Mesendoderm (in vitro differentiated cells): ENCODE measurements at regions not wholly inside any gene's neighbourhood (a gene's known extent, or its start where the extent isn't known, plus 50 kb on each side); places are given as distances from the start of the nearest gene placed in this dataset.

Experiments used
- DNase-seq: peaks from one replicate; pipeline ENCODE4 v3.0.0; 2013
- H2AK5ac ChIP-seq: 2 replicates; pipeline ENCODE4 v1.6.1; 2013; ENCODE audit warnings: low read length, inconsistent platforms
- H2BK120ac ChIP-seq: 2 replicates; pipeline ENCODE4 v1.6.1; 2013; ENCODE audit warnings: low read depth, mild to moderate bottlenecking, low read length, moderate library complexity, mixed read lengths
- H2BK15ac ChIP-seq: replicated peaks from 2 replicates; pipeline ENCODE4 v1.6.1; 2013; ENCODE audit warnings: low read depth, mild to moderate bottlenecking, moderate library complexity
- H2BK5ac ChIP-seq: 2 replicates; pipeline ENCODE4 v1.6.1; 2013; ENCODE audit warnings: low read length, inconsistent platforms
- H3K18ac ChIP-seq: 2 replicates; pipeline ENCODE4 v1.6.1; 2013; ENCODE audit warnings: mild to moderate bottlenecking, low read length, mixed read lengths
- H3K23ac ChIP-seq: one replicate; pipeline ENCODE4 v1.6.1; 2013; ENCODE audit warnings: low read length
- H3K27ac ChIP-seq: 2 replicates; pipeline ENCODE4 v1.5.1; 2013; ENCODE audit warnings: low read depth, mild to moderate bottlenecking, inconsistent platforms, low read length, moderate library complexity
- H3K27me3 ChIP-seq: 2 replicates; pipeline ENCODE4 v1.6.1; 2013; ENCODE audit warnings: low read length, control low read depth, mild to moderate bottlenecking, inconsistent platforms; ENCODE audit not compliant: insufficient read depth, poor library complexity
- H3K36me3 ChIP-seq: 2 replicates; pipeline ENCODE4 v1.6.1; 2013; ENCODE audit warnings: low read length, inconsistent platforms; ENCODE audit not compliant: control insufficient read depth, insufficient read depth
- H3K4ac ChIP-seq: one replicate; pipeline ENCODE4 v1.6.1; 2013; ENCODE audit warnings: low read depth, mild to moderate bottlenecking, low read length, moderate library complexity
- H3K4me1 ChIP-seq: 2 replicates; pipeline ENCODE4 v1.6.1; 2013; ENCODE audit warnings: low read depth, low read length, inconsistent platforms; ENCODE audit not compliant: control insufficient read depth
- H3K4me2 ChIP-seq: 2 replicates; pipeline ENCODE4 v1.6.1; 2013; ENCODE audit warnings: low read length
- H3K4me3 ChIP-seq: 2 replicates; pipeline ENCODE4 v1.5.1; 2013; ENCODE audit warnings: mild to moderate bottlenecking, low read length
- H3K56ac ChIP-seq: one replicate; pipeline ENCODE4 v1.6.1; 2013; ENCODE audit warnings: low read length
- H3K79me1 ChIP-seq: 2 replicates; pipeline ENCODE4 v1.6.1; 2013; ENCODE audit warnings: low read length, inconsistent platforms
- H3K79me2 ChIP-seq: 2 replicates; pipeline ENCODE4 v1.6.1; 2013; ENCODE audit warnings: mild to moderate bottlenecking, low read length; ENCODE audit not compliant: control insufficient read depth, insufficient read depth
- H3K9ac ChIP-seq: 2 replicates; pipeline ENCODE4 v1.6.1; 2013; ENCODE audit warnings: low read length, inconsistent platforms
- H4K5ac ChIP-seq: one replicate; pipeline ENCODE4 v1.6.1; 2013; ENCODE audit warnings: low read length
- H4K8ac ChIP-seq: one replicate; pipeline ENCODE4 v1.6.1; 2013; ENCODE audit warnings: low read depth, mild to moderate bottlenecking, control low read depth, low read length, moderate library complexity
- WGBS: extraction: QIAGEN DNeasy Blood & Tissue Kit; methylation state at CpG from one replicate; pipeline ENCODE4 v1.1.7; 2013; ENCODE audit warnings: low lambda C conversion rate, missing lambda C conversion rate; ENCODE audit not compliant: insufficient coverage; ENCODE audit errors: extremely low coverage; 5-methylcytosine and 5-hydroxymethylcytosine counted together

- H3K4ac ChIP-seq: no peak overlapping the region
- no CpG with 5 or more reads among the region's 3 CpGs for WGBS
- DNase-seq: no peak
Measured at GRCh38 chr9:78463750-78464149, 166.8 kb downstream of the PSAT1 start.

GRCh38 chr9:78468231-78468630 lies 171.3 kb downstream of the PSAT1 start:
- Histone ChIP-seq H3K56ac (no peak overlapping the region), H2BK15ac (no peak overlapping the region), H3K18ac (no peak overlapping the region), H3K4ac (no peak overlapping the region), H4K8ac (no peak overlapping the region), H3K4me2 (no peak overlapping the region), H3K4me1 (peaks cover 4% of the 10 kb centered on the region), H3K23ac (no peak overlapping the region), H3K36me3 (no peaks in the 10 kb centered on the region), H3K79me1 (no peaks in the 10 kb centered on the region), H3K79me2 (no peaks in the 10 kb centered on the region), H3K4me3 (no peak overlapping the region), H3K27me3 (no peaks in the 10 kb centered on the region), H3K9ac (no peak overlapping the region), H2BK120ac (no peak overlapping the region), H2BK5ac (no peak overlapping the region), H3K27ac (no peak overlapping the region), H4K5ac (no peak overlapping the region), H2AK5ac (no peak overlapping the region)
- DNase-seq: peak; percentile 50
- no CpG with 5 or more reads among the region's 7 CpGs for WGBS

More at GRCh38 chr9:78463750-78464149, 166.8 kb downstream of the PSAT1 start:
- Histone ChIP-seq H4K5ac (no peak overlapping the region), H3K4me3 (no peak overlapping the region), H2BK5ac (no peak overlapping the region), H3K4me2 (no peak overlapping the region), H3K23ac (no peak overlapping the region), H2BK15ac (no peak overlapping the region), H2BK120ac (no peak overlapping the region), H3K27ac (no peak overlapping the region), H3K9ac (no peak overlapping the region), H4K8ac (no peak overlapping the region), H3K36me3 (no peaks in the 10 kb centered on the region), H3K18ac (no peak overlapping the region), H3K79me2 (no peaks in the 10 kb centered on the region), H3K79me1 (no peaks in the 10 kb centered on the region), H3K4me1 (peaks cover 4% of the 10 kb centered on the region), H3K27me3 (no peaks in the 10 kb centered on the region), H3K56ac (no peak overlapping the region), H2AK5ac (no peak overlapping the region)

DNA sequence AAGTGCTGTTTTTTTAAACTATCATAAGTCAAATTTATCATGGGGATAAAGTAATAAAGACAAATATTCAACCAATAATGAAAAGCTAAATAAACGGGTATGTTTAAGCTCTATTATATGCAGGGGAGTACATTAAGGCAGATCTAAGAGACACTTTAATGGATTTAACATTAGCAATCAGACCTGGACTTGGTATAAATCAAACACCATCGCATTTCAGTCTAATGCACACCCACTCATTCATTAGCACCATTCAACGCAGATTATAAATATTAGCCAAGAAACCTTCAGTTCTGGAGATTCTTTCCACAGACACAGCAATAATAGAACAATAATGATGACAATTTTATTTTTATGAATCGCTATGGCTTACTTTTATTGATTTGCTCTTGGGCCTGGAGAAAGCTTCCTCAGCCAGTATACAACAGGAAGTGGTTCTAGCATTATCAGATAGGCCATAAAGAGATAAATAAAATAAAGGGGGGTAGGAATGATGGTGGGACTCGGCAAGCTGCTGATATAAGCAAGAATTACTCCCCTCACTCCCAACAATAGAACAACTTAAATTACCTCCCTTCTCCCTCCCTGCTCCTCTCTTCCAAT lies 172.2 kb downstream of the PSAT1 start:
- Histone ChIP-seq H4K8ac (no peak overlapping the region), H3K18ac (no peak overlapping the region), H3K4me2 (no peak overlapping the region), H3K27me3 (no peaks in the 10 kb centered on the region), H3K79me1 (no peaks in the 10 kb centered on the region), H3K9ac (no peak overlapping the region), H3K56ac (no peak overlapping the region), H3K4me3 (no peak overlapping the region), H3K4ac (no peak overlapping the region), H3K36me3 (no peaks in the 10 kb centered on the region), H2BK5ac (no peak overlapping the region), H2AK5ac (no peak overlapping the region), H3K27ac (no peak overlapping the region), H3K23ac (no peak overlapping the region), H2BK120ac (no peak overlapping the region), H4K5ac (no peak overlapping the region), H3K79me2 (no peaks in the 10 kb centered on the region), H3K4me1 (peaks cover 4% of the 10 kb centered on the region), H2BK15ac (no peak overlapping the region)
- no peak for DNase-seq
- WGBS: no CpG with 5 or more reads among the region's 5 CpGs

GRCh38 chr9:78470216-78470615 lies 173.3 kb downstream of the PSAT1 start:
- Histone ChIP-seq H4K5ac (no peak overlapping the region), H3K56ac (no peak overlapping the region), H3K27ac (no peak overlapping the region), H3K36me3 (no peaks in the 10 kb centered on the region), H3K4me2 (no peak overlapping the region), H3K27me3 (no peaks in the 10 kb centered on the region), H3K4ac (no peak overlapping the region), H3K79me2 (no peaks in the 10 kb centered on the region), H2BK5ac (no peak overlapping the region), H4K8ac (no peak overlapping the region), H2BK15ac (no peak overlapping the region), H3K18ac (no peak overlapping the region), H3K4me1 (peaks cover 4% of the 10 kb centered on the region), H2AK5ac (no peak overlapping the region), H3K9ac (no peak overlapping the region), H3K4me3 (no peak overlapping the region), H3K79me1 (no peaks in the 10 kb centered on the region), H2BK120ac (no peak overlapping the region), H3K23ac (no peak overlapping the region)
- no peak for DNase-seq

- H3K27me3 ChIP-seq: no peaks in the 10 kb centered on the region
- no peak overlapping the region for H2BK15ac ChIP-seq
- H2BK5ac ChIP-seq: no peak overlapping the region
- no peak overlapping the region for H2BK120ac ChIP-seq
- no peak overlapping the region for H3K4me3 ChIP-seq
- H3K4me1 ChIP-seq: peaks cover 4% of the 10 kb centered on the region
- H3K4me2 ChIP-seq: no peak overlapping the region
- H2AK5ac ChIP-seq: no peak overlapping the region
- no peak overlapping the region for H3K18ac ChIP-seq
- H4K8ac ChIP-seq: no peak overlapping the region
- H3K56ac ChIP-seq: no peak overlapping the region
- no CpG with 5 or more reads among the region's 5 CpGs for WGBS
- no peaks in the 10 kb centered on the region for H3K36me3 ChIP-seq
- no peaks in the 10 kb centered on the region for H3K79me1 ChIP-seq
- H4K5ac ChIP-seq: no peak overlapping the region
- DNase-seq: no peak
- no peak overlapping the region for H3K27ac ChIP-seq
- H3K9ac ChIP-seq: no peak overlapping the region
- H3K4ac ChIP-seq: no peak overlapping the region
- no peak overlapping the region for H3K23ac ChIP-seq
- no peaks in the 10 kb centered on the region for H3K79me2 ChIP-seq
Measured at GRCh38 chr9:78470741-78471140, 173.8 kb downstream of the PSAT1 start.

- Histone ChIP-seq H3K4me2 (no peak overlapping the region), H2BK15ac (no peak overlapping the region), H3K79me1 (no peaks in the 10 kb centered on the region), H3K4me1 (peaks cover 4% of the 10 kb centered on the region), H3K27me3 (no peaks in the 10 kb centered on the region), H2BK120ac (no peak overlapping the region), H2BK5ac (no peak overlapping the region), H3K4me3 (no peak overlapping the region), H4K5ac (no peak overlapping the region), H3K79me2 (no peaks in the 10 kb centered on the region), H3K4ac (no peak overlapping the region), H3K27ac (no peak overlapping the region), H2AK5ac (no peak overlapping the region), H3K36me3 (no peaks in the 10 kb centered on the region), H4K8ac (no peak overlapping the region), H3K23ac (no peak overlapping the region), H3K18ac (no peak overlapping the region), H3K56ac (no peak overlapping the region), H3K9ac (no peak overlapping the region)
- no peak for DNase-seq
- WGBS: no CpG with 5 or more reads among the region's 3 CpGs
Measured at GRCh38 chr9:78472111-78472510, 175.2 kb downstream of the PSAT1 start.
